Endodermal cell (in vitro differentiated cells): ENCODE measurements at regions not wholly inside any gene's neighbourhood (a gene's known extent, or its start where the extent isn't known, plus 50 kb on each side); places are given as distances from the start of the nearest gene placed in this dataset.

Source experiments
- DNase-seq: peaks from one replicate; pipeline ENCODE4 v3.0.0-alpha.2; 2017
- H3K27ac ChIP-seq: 2 replicates; pipeline ENCODE4 v1.5.1; 2013; ENCODE audit warnings: mild to moderate bottlenecking, low read depth, low read length, moderate library complexity
- H3K27me3 ChIP-seq: 2 replicates; pipeline ENCODE4 v1.6.1; 2013; ENCODE audit warnings: mild to moderate bottlenecking, low read length, moderate library complexity; ENCODE audit not compliant: insufficient read depth, control insufficient read depth, poor library complexity, severe bottlenecking
- H3K36me3 ChIP-seq: 2 replicates; pipeline ENCODE4 v1.7.0; 2013; ENCODE audit warnings: mild to moderate bottlenecking, low read length, moderate library complexity; ENCODE audit not compliant: control insufficient read depth, insufficient read depth
- H3K4me1 ChIP-seq: one replicate; pipeline ENCODE4 v1.7.0; 2013; ENCODE audit warnings: low read length; ENCODE audit not compliant: control insufficient read depth, insufficient read depth
- H3K4me3 ChIP-seq: 2 replicates; pipeline ENCODE4 v1.5.1; 2013; ENCODE audit warnings: mild to moderate bottlenecking, low read length, moderate library complexity
- H3K9ac ChIP-seq: 2 replicates; pipeline ENCODE4 v1.6.1; 2013; ENCODE audit warnings: mild to moderate bottlenecking, low read length, moderate library complexity; ENCODE audit not compliant: poor library complexity, severe bottlenecking; ENCODE audit errors: extremely low read depth
- H3K9me3 ChIP-seq: 2 replicates; pipeline ENCODE4 v1.6.1; 2013; ENCODE audit warnings: mild to moderate bottlenecking, low read length, moderate library complexity; ENCODE audit not compliant: control insufficient read depth
- H3K27ac Mint-ChIP-seq: 2 replicates; pipeline ENCODE4 v1.8.0; 2020; ENCODE audit warnings: mixed read lengths
- H3K27me3 Mint-ChIP-seq: 2 replicates; pipeline ENCODE4 v1.8.0; 2021; ENCODE audit warnings: mild to moderate bottlenecking, mixed read lengths; ENCODE audit not compliant: insufficient read depth
- H3K36me3 Mint-ChIP-seq: 2 replicates; pipeline ENCODE4 v1.8.0; 2020; ENCODE audit warnings: low read depth, mixed read lengths
- H3K4me1 Mint-ChIP-seq: 2 replicates; pipeline ENCODE4 v1.8.0; 2020; ENCODE audit warnings: mixed read lengths
- H3K4me3 Mint-ChIP-seq: 2 replicates; pipeline ENCODE4 v1.8.0; 2020; ENCODE audit warnings: mild to moderate bottlenecking, moderate library complexity, mixed read lengths
- H3K9me3 Mint-ChIP-seq: 2 replicates; pipeline ENCODE4 v1.8.0; 2020; ENCODE audit warnings: mild to moderate bottlenecking, mixed read lengths
- CTCF ChIP-seq: fragments of 200-600 bp; sonication (generic); conservative IDR thresholded peaks from 2 replicates; pipeline ENCODE4 v1.5.0; 2021; ENCODE audit warnings: antibody characterized with exemption, mild to moderate bottlenecking
- WGBS, 2 experiments: methylation state at CpG; one replicate each; pipeline versions ENCODE4 v1.1.5 to v1.1.7; 2013; ENCODE audit warnings: missing lambda C conversion rate in 2 of 2, mixed read lengths in 1 of 2; ENCODE audit not compliant: insufficient coverage in 1 of 2, insufficient read length in 1 of 2; 5-methylcytosine and 5-hydroxymethylcytosine counted together

GRCh38 chr7:153091477-153091876, 331.9 kb downstream of the ACTR3B start:
- Mint-ChIP-seq H3K27me3 (peaks cover 5% of the 10 kb centered on the region), H3K36me3 (no peaks in the 10 kb centered on the region), H3K4me1 (no peaks in the 10 kb centered on the region), H3K9me3 (peaks cover 15% of the 10 kb centered on the region), H3K4me3 (no peak overlapping the region), H3K27ac (no peak overlapping the region)
- no peak for DNase-seq
- Histone ChIP-seq H3K4me3 (no peak overlapping the region), H3K27ac (no peak overlapping the region), H3K9ac (no peak overlapping the region), H3K27me3 (no peaks in the 10 kb centered on the region), H3K9me3 (no peaks in the 10 kb centered on the region), H3K4me1 (no peaks in the 10 kb centered on the region), H3K36me3 (no peaks in the 10 kb centered on the region)
- no peak for TF ChIP-seq CTCF
- WGBS, 2 experiments, result 77 to 78% methylated on average over 12 to 13 of the region's 13 CpGs

GRCh38 chr7:153097511-153098201, 338.1 kb downstream of the ACTR3B start:
- H3K4me3 Mint-ChIP-seq, result no peak overlapping the region
- no peaks in the 10 kb centered on the region for H3K4me1 ChIP-seq
- H3K36me3 Mint-ChIP-seq, result no peaks in the 10 kb centered on the region

GRCh38 chr7:153099235-153099634, 339.7 kb downstream of the ACTR3B start:
- DNase-seq, result no peak
- Histone ChIP-seq H3K9me3 (no peaks in the 10 kb centered on the region), H3K4me1 (no peaks in the 10 kb centered on the region), H3K27me3 (no peaks in the 10 kb centered on the region), H3K36me3 (no peaks in the 10 kb centered on the region), H3K27ac (no peak overlapping the region), H3K4me3 (no peak overlapping the region), H3K9ac (no peak overlapping the region)
- Mint-ChIP-seq H3K4me3 (no peak overlapping the region), H3K27me3 (peaks cover 7% of the 10 kb centered on the region), H3K36me3 (no peaks in the 10 kb centered on the region), H3K27ac (no peak overlapping the region), H3K9me3 (peaks cover 13% of the 10 kb centered on the region), H3K4me1 (no peaks in the 10 kb centered on the region)
- WGBS, 2 experiments, result 88 to 98% methylated on average over 4 to 8 of the region's 8 CpGs
- no peak for TF ChIP-seq CTCF

More at GRCh38 chr7:153097511-153098201, 338.1 kb downstream of the ACTR3B start:
- H3K4me3 ChIP-seq, result no peak overlapping the region
- no peak overlapping the region for H3K9ac ChIP-seq
- H3K4me1 Mint-ChIP-seq, result no peaks in the 10 kb centered on the region
- DNase-seq, result no peak
- no peak overlapping the region for H3K27ac Mint-ChIP-seq
- no peaks in the 10 kb centered on the region for H3K27me3 ChIP-seq
- H3K9me3 Mint-ChIP-seq, result peaks cover 15% of the 10 kb centered on the region
- H3K9me3 ChIP-seq, result no peaks in the 10 kb centered on the region
- H3K27ac ChIP-seq, result no peak overlapping the region
- 89% methylated on average over 5 to 8 of the region's 8 CpGs for WGBS, 2 experiments
- peaks cover 7% of the 10 kb centered on the region for H3K27me3 Mint-ChIP-seq
- H3K36me3 ChIP-seq, result no peaks in the 10 kb centered on the region
- TF ChIP-seq CTCF, result no peak
